ENCODE measurements at regions not wholly inside any gene's neighbourhood (a gene's known extent, or its start where the extent isn't known, plus 50 kb on each side); places are given as distances from the start of the nearest gene placed in this dataset.

- no peaks in the 10 kb centered on the region for H3K9me3 ChIP-seq (ENCODE audit: control insufficient read depth, insufficient read depth, low read depth, low read length)
- no peaks in the 10 kb centered on the region for H3K4me1 ChIP-seq (ENCODE audit: control insufficient read depth, insufficient read depth, low read length)
- H3K36me3 ChIP-seq (ENCODE audit: control insufficient read depth in 2 of 2, insufficient read depth in 1 of 2, low read length in 2 of 2): no peaks in the 10 kb centered on the region
- POLR2A ChIA-PET: no interaction called here
- no peak overlapping the region for H3K27ac ChIP-seq (ENCODE audit: extremely low read depth, low read depth, low read length)
- H3K4me3 ChIP-seq (ENCODE audit: low read depth, low read length): no peak overlapping the region
- TF ChIP-seq ZNF626 (tag by site-specific recombination; IDR thresholded peaks at IDR 0.05) (no peak), ZNF221 (tag by site-specific recombination; IDR thresholded peaks at IDR 0.05; ENCODE audit: borderline replicate concordance) (no peak), SP2 (tag by site-specific recombination; IDR thresholded peaks at IDR 0.05) (no peak), ZNF292 (tag by site-specific recombination; IDR thresholded peaks at IDR 0.05; ENCODE audit: borderline replicate concordance, low read depth) (no peak), REPIN1 (tag by site-specific recombination; IDR thresholded peaks at IDR 0.05; ENCODE audit: low read depth) (no peak), ZNF654 (tag by site-specific recombination; IDR thresholded peaks at IDR 0.05; ENCODE audit: low read depth) (no peak), GFI1B (tag by site-specific recombination; IDR thresholded peaks at IDR 0.05) (no peak), ZNF184 (tag by site-specific recombination; IDR thresholded peaks at IDR 0.05) (no peak)
- CTCF ChIA-PET: interaction anchor here (0.5 kb wide), 1 partner anchor 130 kb away, joined by 3 read pairs; no protein-coding TSS in a partner anchor
These were observed 650.7 kb downstream of the C12orf50 start for GRCh38 chr12:87378526-87378925.

- TF ChIP-seq RBAK (tag by site-specific recombination; IDR thresholded peaks at IDR 0.05) (no peak), ZNF626 (tag by site-specific recombination; IDR thresholded peaks at IDR 0.05) (no peak), ZNF658 (tag by site-specific recombination; IDR thresholded peaks at IDR 0.05) (no peak), PBX3 (CRISPR knock-in tag; IDR thresholded peaks at IDR 0.05) (no peak)
- no peak overlapping the region for H3K27ac ChIP-seq (ENCODE audit: extremely low read depth, low read depth, low read length)
- H3K9me3 ChIP-seq (ENCODE audit: control insufficient read depth, insufficient read depth, low read depth, low read length): no peaks in the 10 kb centered on the region
- CTCF ChIA-PET: no interaction called here
- no peaks in the 10 kb centered on the region for H3K4me1 ChIP-seq (ENCODE audit: control insufficient read depth, insufficient read depth, low read length)
- H3K4me3 ChIP-seq (ENCODE audit: low read depth, low read length): no peak overlapping the region
- no peaks in the 10 kb centered on the region for H3K36me3 ChIP-seq (ENCODE audit: control insufficient read depth in 2 of 2, insufficient read depth in 1 of 2, low read length in 2 of 2)
- POLR2A ChIA-PET: no interaction called here
These were observed 652.5 kb downstream of the C12orf50 start for GRCh38 chr12:87376722-87377121.

GRCh38 chr12:87369161-87369560 lies 660.0 kb downstream of the C12orf50 start:
- POLR2A ChIA-PET: no interaction called here
- Histone ChIP-seq H3K4me3 (ENCODE audit: low read depth, low read length) (no peak overlapping the region), H3K4me1 (ENCODE audit: control insufficient read depth, insufficient read depth, low read length) (no peaks in the 10 kb centered on the region), H3K9me3 (ENCODE audit: control insufficient read depth, insufficient read depth, low read depth, low read length) (no peaks in the 10 kb centered on the region), H3K27ac (ENCODE audit: extremely low read depth, low read depth, low read length) (no peak overlapping the region), H3K36me3 (ENCODE audit: control insufficient read depth in 2 of 2, insufficient read depth in 1 of 2, low read length in 2 of 2) (no peaks in the 10 kb centered on the region)
- no peak for TF ChIP-seq ZNF692 (tag by site-specific recombination; IDR thresholded peaks at IDR 0.05)
- TF ChIP-seq ZNF132 (tag by site-specific recombination; IDR thresholded peaks at IDR 0.05; ENCODE audit: borderline replicate concordance): no peak
- TF ChIP-seq PRDM4 (tag by site-specific recombination; IDR thresholded peaks at IDR 0.05): no peak
- TF ChIP-seq MZF1 (tag by site-specific recombination; IDR thresholded peaks at IDR 0.05; ENCODE audit: borderline replicate concordance): no peak
- TF ChIP-seq ZNF266 (tag by site-specific recombination; IDR thresholded peaks at IDR 0.05; ENCODE audit: low read depth): no peak
- no peak for TF ChIP-seq PBX3 (CRISPR knock-in tag; IDR thresholded peaks at IDR 0.05)
- TF ChIP-seq ZNF311 (tag by site-specific recombination; IDR thresholded peaks at IDR 0.05; ENCODE audit: borderline replicate concordance): no peak
- no peak for TF ChIP-seq ZNF677 (tag by site-specific recombination; IDR thresholded peaks at IDR 0.05)
- TF ChIP-seq ZNF830 (tag by site-specific recombination; IDR thresholded peaks at IDR 0.05; ENCODE audit: low read depth): no peak
- CTCF ChIA-PET: no interaction called here
